ENCODE measurements at regions not wholly inside any gene's neighbourhood (a gene's known extent, or its start where the extent isn't known, plus 50 kb on each side); places are given as distances from the start of the nearest gene placed in this dataset.

- Histone ChIP-seq H3K4me3 (no peak overlapping the region), H3K9me3 (no peaks in the 10 kb centered on the region), H3K4me1 (peaks cover 0 to 14% (median 3%) of the 10 kb centered on the region in 9 donors), H3K36me3 (no peaks in the 10 kb centered on the region), H3K27me3 (no peaks in the 10 kb centered on the region), H3K27ac (no peak overlapping the region)
- no peak for DNase-seq
- peak in 2 of 8 donors; percentile 49 to 71 for ATAC-seq
- 69 to 82% methylated on average over 5 of the region's 5 CpGs for WGBS, 2 donors
- peak in 7 of 9 donors; percentile 11 to 49 (median 32) for TF ChIP-seq CTCF (IDR thresholded peaks at IDR 0.05)
- intact Hi-C loops (cut with DNase I): loop anchor here in 2 of 10 donors (10.0 kb wide), 1 partner anchor 370 kb away; no protein-coding TSS in a partner anchor
Observed at GRCh38 chr6:14584450-14584849, 466.9 kb downstream of the CD83 start.

- intact Hi-C loops (cut with DNase I): loop anchor here in 2 of 10 donors (10.0 kb wide), 1 partner anchor 371 kb away; no protein-coding TSS in a partner anchor
- Histone ChIP-seq H3K27me3 (no peaks in the 10 kb centered on the region), H3K9me3 (no peaks in the 10 kb centered on the region), H3K4me3 (no peak overlapping the region), H3K36me3 (no peaks in the 10 kb centered on the region), H3K4me1 (peaks cover 0 to 14% (median 3%) of the 10 kb centered on the region in 9 donors), H3K27ac (no peak overlapping the region)
- ATAC-seq: peak in 5 of 8 donors; percentile 38 to 64 (median 53)
- 78 to 83% methylated on average over 1 of the region's 1 CpG for WGBS, 2 donors
- DNase-seq: no peak
- TF ChIP-seq CTCF (IDR thresholded peaks at IDR 0.05): no peak
Observed at GRCh38 chr6:14585689-14586088, 468.1 kb downstream of the CD83 start.

- Histone ChIP-seq H3K4me3 (no peak overlapping the region), H3K27ac (no peak overlapping the region), H3K36me3 (no peaks in the 10 kb centered on the region), H3K9me3 (no peaks in the 10 kb centered on the region), H3K4me1 (peaks cover 0 to 14% (median 3%) of the 10 kb centered on the region in 9 donors), H3K27me3 (no peaks in the 10 kb centered on the region)
- intact Hi-C loops (cut with DNase I): loop anchor here in 2 of 10 donors (10.0 kb wide), 1 partner anchor 374 kb away; no protein-coding TSS in a partner anchor
- ATAC-seq (no peak), DNase-seq (no peak)
- TF ChIP-seq CTCF (IDR thresholded peaks at IDR 0.05): no peak
- 76 to 78% methylated on average over 6 of the region's 6 CpGs for WGBS, 2 donors
Observed at GRCh38 chr6:14589175-14589574, 471.6 kb downstream of the CD83 start.

- TF ChIP-seq CTCF (IDR thresholded peaks at IDR 0.05): no peak
- Histone ChIP-seq H3K27ac (no peak overlapping the region), H3K4me3 (no peak overlapping the region), H3K27me3 (no peaks in the 10 kb centered on the region), H3K4me1 (peaks cover 0 to 12% (median 3%) of the 10 kb centered on the region in 9 donors), H3K36me3 (no peaks in the 10 kb centered on the region), H3K9me3 (no peaks in the 10 kb centered on the region)
- intact Hi-C loops (cut with DNase I): no loop called here
- DNase-seq (no peak), ATAC-seq (no peak)
- WGBS, 2 donors: 59 to 63% methylated on average over 6 of the region's 6 CpGs
Observed at GRCh38 chr6:14590586-14590985, 473.0 kb downstream of the CD83 start.
